B cell (primary cell): ENCODE measurements at regions not wholly inside any gene's neighbourhood (a gene's known extent, or its start where the extent isn't known, plus 50 kb on each side); places are given as distances from the start of the nearest gene placed in this dataset.

Experiments
- EZH2 ChIP-seq: IDR thresholded peaks from 2 replicates; pipeline ENCODE4 v1.6.1; 2012; ENCODE audit warnings: borderline replicate concordance, low read depth, mild to moderate bottlenecking, moderate library complexity, low read length; ENCODE audit not compliant: insufficient read depth, poor library complexity, severe bottlenecking
- TF ChIP-seq, protein P1 (sequence below): fragments of 200-600 bp; IDR thresholded peaks from one replicate; pipeline ENCODE4 v1.8.0; 2022; ENCODE audit warnings: antibody characterized with exemption, mild to moderate bottlenecking

DNA sequence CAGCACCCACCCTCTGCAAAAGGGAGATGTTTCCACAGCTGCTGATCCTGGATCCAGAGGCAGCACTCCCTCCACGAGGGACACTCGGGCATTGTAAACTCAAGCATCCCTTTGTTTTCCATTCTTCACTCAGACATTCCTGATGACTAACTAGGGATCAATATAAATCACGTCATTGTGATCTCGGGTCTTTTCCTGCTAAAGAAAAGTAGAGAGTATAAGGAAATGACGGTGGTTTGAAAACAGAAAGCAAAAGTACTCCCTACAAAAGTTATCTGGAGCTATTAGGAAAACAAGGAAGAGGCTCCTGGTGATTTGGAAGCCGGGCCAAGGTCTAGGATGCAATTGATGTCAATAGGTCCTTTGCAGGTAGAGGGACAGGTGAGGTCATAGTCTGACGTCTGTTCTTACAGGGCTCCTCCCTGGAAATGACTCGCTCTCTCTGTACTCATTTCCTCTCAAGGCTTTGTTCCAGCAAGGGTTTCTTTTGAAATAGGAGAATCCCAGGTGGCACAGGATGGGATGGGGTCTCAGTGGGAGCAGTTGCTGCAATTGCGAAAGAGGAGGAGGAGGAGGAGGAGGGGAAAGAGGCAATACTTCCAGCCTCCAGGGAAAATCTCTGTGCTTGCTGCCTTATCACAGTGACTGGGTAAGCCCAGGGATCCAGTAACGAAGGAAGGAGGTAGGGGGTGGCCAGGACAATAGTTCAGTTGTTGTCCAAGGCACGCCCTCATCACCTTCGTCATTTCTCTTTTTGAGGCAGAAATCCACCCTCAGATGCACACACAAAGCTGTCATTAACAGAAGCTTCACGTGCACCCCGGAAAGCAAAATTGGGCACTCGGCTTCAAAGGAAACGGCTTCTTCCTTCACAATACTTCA lies 222.8 kb downstream of the LY86 start:
- TF ChIP-seq EZH2: no peak
- TF ChIP-seq, protein P1, sequence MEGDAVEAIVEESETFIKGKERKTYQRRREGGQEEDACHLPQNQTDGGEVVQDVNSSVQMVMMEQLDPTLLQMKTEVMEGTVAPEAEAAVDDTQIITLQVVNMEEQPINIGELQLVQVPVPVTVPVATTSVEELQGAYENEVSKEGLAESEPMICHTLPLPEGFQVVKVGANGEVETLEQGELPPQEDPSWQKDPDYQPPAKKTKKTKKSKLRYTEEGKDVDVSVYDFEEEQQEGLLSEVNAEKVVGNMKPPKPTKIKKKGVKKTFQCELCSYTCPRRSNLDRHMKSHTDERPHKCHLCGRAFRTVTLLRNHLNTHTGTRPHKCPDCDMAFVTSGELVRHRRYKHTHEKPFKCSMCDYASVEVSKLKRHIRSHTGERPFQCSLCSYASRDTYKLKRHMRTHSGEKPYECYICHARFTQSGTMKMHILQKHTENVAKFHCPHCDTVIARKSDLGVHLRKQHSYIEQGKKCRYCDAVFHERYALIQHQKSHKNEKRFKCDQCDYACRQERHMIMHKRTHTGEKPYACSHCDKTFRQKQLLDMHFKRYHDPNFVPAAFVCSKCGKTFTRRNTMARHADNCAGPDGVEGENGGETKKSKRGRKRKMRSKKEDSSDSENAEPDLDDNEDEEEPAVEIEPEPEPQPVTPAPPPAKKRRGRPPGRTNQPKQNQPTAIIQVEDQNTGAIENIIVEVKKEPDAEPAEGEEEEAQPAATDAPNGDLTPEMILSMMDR: no peak
